Eye (tissue), 1 donor: ENCODE measurements at regions not wholly inside any gene's neighbourhood (a gene's known extent, or its start where the extent isn't known, plus 50 kb on each side); places are given as distances from the start of the nearest gene placed in this dataset.
"Not testable (repeated sequence)": the region's sequence is repeated elsewhere in the genome, so short reads cannot be mapped to it uniquely, and the experiment has no call there.

Source experiments
- DNase-seq: peaks from one replicate; pipeline ENCODE4 v3.0.0-alpha.2; 2015

DNA sequence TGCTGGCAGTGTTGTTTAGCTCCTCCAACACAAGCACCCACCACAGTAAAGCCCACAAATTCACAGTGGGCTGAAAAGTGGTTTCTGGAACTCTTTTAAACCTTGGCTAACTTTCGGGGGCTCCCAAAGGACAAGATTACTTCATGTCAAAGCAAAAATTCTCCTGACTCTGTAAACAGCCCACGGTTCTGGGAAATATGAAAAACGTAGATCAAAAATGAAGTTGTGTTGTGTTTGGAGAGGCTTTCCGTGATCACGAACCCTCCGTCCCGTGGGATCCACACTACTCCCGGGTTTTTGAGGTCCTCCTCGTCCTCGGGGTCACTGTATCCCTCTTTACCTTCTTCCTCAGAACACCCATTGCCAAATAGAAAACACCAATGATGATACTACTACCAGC is 159.0 kb upstream of the RUNX1 start:
- DNase-seq, result peak; percentile 37

- no peak for DNase-seq
These were observed 158.2 kb upstream of the RUNX1 start for GRCh38 chr21:35207322-35207721.

DNA sequence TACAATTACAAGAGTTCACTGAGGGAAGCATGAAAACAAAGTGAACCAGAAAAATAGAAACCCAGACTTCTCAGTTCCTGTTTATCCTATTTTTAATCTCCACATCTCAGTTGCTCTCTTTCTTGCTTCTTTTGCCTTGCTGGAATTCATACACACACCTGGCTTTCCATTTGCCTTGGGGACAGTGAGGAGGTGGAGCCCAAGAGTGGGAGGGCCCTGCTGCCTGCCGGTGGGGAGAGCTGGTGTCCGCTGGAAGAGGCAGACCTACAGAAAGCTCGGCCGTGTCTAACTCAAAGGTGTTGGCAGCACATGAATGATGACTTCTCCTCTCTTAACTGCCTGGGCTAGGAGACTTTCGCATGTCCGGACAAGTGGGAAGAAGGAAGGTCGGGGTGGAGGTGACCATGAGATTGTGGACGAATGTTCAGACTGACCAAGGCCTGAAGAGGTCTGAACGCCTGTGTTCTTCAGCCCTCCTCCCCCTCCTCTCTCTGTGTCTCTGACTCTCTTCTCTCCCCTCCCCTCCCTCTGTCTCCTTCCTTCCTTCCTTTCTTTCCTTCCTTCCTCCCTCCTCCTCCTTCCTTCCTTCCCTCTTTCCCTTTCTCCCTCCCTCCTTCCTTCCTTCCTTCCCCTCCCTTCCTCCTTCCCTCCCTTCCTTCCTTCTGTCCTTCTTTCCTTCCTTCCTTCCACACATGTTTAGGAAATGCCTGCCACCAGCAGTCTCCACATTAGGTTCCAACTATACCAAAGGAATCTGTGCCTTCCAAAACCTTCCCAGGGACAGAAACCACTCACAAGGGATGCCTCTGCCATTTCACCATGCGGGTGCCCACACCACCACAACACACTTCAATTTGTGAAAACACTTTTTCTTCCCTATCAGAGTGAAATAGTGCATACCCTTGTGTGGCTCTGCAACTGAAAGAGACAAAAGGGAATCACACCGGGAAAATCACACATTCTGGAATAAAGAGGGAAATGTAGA is 157.3 kb upstream of the RUNX1 start:
- DNase-seq, result no peak

- DNase-seq, result peak; percentile 73
These were observed 155.9 kb upstream of the RUNX1 start for GRCh38 chr21:35204850-35205541.

- no peak for DNase-seq
These were observed 155.0 kb upstream of the RUNX1 start for GRCh38 chr21:35204125-35204524.

DNA sequence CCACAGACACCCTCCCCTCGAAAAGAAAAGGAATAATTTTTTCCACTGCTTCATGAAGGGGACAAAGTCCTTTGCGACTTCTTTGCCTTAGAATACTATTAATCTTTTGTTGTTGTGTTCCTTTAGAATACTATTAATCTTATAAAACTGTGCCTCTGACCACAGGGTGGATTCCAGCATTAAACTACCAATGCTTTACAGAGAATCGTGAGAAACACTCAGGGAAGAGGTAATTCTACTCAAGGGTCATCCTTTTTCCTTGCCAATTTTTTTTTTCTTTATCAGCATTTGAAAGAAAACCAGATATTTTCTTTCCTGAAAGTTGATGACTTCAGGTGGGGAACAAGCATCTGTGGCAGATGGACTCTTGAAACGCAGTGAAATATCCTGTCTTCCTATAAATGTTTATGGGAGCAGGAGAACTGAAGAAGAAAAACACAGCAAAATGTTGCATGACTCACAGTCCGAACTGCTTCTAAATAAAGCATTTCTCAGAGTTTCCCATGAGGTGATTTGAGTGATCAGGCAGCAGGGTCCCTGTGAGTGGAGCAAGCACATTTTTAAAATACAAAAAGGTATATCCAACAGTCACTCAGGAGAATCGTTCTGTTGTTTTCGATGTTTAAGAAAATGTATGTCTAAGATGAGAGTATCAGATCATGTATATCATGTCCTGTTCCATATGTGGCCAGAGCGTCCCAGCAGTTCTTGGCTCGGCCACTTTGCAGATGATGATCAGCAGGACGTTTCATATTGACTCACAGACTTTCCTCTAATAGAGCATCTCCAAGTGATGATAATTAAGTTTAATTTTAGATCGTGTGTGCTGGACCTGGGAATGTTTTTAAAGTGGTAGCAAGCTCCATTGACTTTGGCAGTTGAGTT is 154.2 kb upstream of the RUNX1 start:
- no peak for DNase-seq

- no peak for DNase-seq
These were observed 153.3 kb upstream of the RUNX1 start for GRCh38 chr21:35202431-35202830.

DNA sequence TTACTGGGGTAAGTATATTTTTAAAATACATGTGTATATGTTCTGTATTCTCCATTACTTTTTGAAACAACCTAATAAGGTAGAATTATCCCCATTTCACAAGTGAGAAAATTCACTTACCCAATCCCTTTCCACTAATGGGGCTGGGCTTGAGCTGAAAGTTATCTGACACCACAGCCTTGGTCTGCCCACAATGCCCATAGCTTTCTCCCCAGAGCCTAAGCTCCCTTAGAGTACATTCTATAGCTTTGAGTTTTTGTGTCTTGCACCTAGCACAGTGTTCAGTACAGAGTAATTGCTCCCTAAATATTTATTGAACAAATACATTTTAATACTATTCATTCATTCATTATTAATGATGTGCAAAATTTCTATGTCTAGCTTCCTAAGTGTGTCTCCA is 152.7 kb upstream of the RUNX1 start:
- no peak for DNase-seq

DNA sequence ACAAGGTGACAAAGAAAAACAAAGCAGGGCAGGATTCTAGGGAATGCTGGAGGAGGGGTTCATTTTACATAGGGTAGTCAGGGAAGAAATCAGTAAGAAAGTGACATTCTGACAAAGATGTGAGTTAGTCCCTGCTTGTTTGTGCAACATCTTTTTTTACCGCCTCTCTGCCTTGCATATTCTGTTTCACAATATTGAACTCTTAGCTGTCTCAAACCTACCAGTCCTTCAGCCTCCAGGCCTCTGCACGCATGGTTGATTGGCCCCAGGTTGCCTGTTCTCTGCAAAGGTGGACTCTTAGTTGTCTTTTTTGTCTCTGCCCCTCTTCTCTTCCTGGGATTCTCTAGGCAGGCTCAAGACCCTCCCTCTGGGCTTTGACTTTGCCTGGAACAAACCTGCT is 152.2 kb upstream of the RUNX1 start:
- DNase-seq, result no peak

DNA sequence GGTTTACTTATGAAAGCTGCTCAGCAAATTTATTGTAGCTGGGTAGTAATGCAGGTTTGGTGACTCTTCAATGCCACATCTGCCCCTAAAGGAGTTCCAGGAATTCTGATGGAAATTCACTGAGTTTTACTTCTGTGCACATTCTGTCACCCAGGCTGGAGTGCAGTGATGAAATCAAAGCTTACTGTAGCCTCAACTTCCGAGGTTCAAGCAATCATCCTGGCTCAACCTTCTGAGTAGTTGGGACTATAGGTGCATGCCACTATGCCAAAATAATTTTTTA is 150.6 kb upstream of the RUNX1 start:
- no peak for DNase-seq

- DNase-seq, result no peak
These were observed 150.1 kb upstream of the RUNX1 start for GRCh38 chr21:35198982-35199732.

GRCh38 chr21:35198565-35198964 is 149.5 kb upstream of the RUNX1 start:
- no peak for DNase-seq

DNA sequence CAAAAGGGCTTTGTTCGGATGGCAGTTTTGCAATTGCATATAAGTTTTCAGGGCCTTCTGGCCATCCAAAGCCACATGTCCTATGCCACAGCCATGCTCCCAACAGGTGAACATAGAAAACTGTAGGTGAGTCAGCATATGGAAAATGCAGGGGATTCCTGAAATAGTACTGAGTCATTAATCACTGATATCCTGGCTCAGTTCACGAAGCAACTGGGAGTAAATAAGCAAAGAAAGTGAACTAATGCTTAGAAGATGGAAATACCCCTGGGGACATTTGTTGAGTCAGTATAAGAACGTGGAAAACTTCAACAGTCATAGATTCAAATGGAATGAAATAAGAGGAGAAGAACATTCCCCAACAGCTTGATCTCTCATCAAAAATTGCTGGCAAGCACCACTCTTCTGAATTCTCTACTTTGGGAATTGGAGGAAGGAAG is 148.9 kb upstream of the RUNX1 start:
- no peak for DNase-seq

DNA sequence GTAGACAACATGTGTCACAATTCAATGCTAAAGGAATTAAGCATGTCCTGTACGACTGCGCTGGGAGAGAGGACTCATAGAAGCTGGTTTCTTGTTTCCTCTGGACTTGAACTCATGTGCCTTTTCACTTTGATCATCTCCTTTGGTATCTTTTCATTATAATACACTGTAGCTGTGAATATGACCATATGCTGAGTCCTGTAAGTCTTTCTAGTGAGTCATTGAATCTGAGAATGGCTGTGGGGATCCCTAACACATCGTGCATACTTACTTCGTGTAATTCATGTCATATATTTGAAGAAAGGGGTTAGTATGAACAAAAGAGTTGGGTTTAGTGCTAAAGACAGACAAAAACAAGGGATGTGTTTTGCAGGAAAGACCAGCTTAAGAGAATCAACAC is 148.1 kb upstream of the RUNX1 start:
- DNase-seq, result no peak

DNA sequence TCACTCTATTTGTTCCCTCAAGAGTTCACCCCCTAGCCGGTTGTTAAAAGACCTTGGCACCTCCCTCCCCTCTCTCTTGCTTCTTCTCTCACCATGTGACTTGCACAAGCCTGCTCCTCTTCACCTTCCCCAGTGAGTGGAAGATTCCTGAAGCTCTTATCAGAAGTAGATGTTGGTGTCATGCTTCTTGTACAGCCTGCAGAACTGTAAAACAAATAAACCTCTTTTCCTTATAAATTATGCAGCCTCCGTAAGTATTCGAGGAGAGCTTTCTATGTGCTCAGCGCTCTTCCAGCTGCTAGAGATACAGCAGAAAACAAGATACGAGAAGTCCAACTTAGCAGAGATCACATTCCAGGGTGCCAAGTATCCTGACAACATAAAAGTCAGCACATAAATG is 147.0 kb upstream of the RUNX1 start:
- no peak for DNase-seq

GRCh38 chr21:35195232-35195631 is 146.1 kb upstream of the RUNX1 start:
- DNase-seq, result no peak

- DNase-seq, result no peak
These were observed 142.7 kb upstream of the RUNX1 start for GRCh38 chr21:35191754-35192153.

GRCh38 chr21:35191128-35191527 is 142.0 kb upstream of the RUNX1 start:
- no peak for DNase-seq

DNA sequence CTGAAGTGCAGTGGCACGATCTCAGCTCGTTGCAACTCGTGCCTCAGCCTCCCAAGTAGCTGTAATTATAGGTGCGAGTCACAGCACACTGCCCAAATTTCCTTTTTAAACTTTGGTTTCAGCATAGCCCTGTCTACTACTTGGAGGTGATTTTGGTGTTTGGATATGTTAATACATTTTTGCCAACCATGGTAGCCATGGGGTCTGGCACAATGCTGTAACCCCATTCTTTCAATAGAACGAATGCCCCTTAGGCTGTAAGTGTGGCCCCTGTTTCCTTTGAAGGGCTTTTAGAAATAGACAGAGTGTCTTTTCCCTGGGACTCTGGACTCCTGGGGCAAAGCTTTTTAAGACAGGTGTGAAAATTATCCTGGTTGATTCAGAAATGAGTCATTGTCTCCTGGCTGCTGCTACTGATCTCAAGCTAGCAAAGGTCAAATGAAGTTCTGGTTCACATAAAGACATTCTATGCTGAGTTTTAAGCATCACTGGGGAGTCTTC is 141.1 kb upstream of the RUNX1 start:
- DNase-seq, result no peak

GRCh38 chr21:35189077-35189863 is 140.2 kb upstream of the RUNX1 start:
- DNase-seq, result peak; percentile 67

- DNase-seq, result not testable (repeated sequence)
These were observed 134.3 kb upstream of the RUNX1 start for GRCh38 chr21:35183389-35183788.
